ENCODE measurements at regions not wholly inside any gene's neighbourhood (a gene's known extent, or its start where the extent isn't known, plus 50 kb on each side); places are given as distances from the start of the nearest gene placed in this dataset.

- TF ChIP-seq CTCF (IDR thresholded peaks at IDR 0.05; ENCODE audit: insufficient read depth, low read length, poor library complexity, severe bottlenecking): no peak
- Histone ChIP-seq H3K27me3 (ENCODE audit: control insufficient read depth, insufficient read depth, low read length) (no peaks in the 10 kb centered on the region), H3K36me3 (ENCODE audit: control insufficient read depth, insufficient read depth, low read length) (no peaks in the 10 kb centered on the region), H3K4me3 (ENCODE audit: low read depth, low read length) (no peak overlapping the region)
- no peak for DNase-seq (ENCODE audit: low read depth)
Observed at GRCh38 chr14:51335531-51335930, 95.5 kb downstream of the TMX1 start.

- Histone ChIP-seq H3K4me3 (ENCODE audit: low read depth, low read length) (no peak overlapping the region), H3K27me3 (ENCODE audit: control insufficient read depth, insufficient read depth, low read length) (no peaks in the 10 kb centered on the region), H3K36me3 (ENCODE audit: control insufficient read depth, insufficient read depth, low read length) (no peaks in the 10 kb centered on the region)
- no peak for TF ChIP-seq CTCF (IDR thresholded peaks at IDR 0.05; ENCODE audit: insufficient read depth, low read length, poor library complexity, severe bottlenecking)
- no peak for DNase-seq (ENCODE audit: low read depth)
Observed at GRCh38 chr14:51335961-51336723, 96.1 kb downstream of the TMX1 start.

GRCh38 chr14:51336734-51337133 lies 96.7 kb downstream of the TMX1 start:
- no peak overlapping the region for H3K4me3 ChIP-seq (ENCODE audit: low read depth, low read length)
- H3K27me3 ChIP-seq (ENCODE audit: control insufficient read depth, insufficient read depth, low read length): no peaks in the 10 kb centered on the region
- no peaks in the 10 kb centered on the region for H3K36me3 ChIP-seq (ENCODE audit: control insufficient read depth, insufficient read depth, low read length)
- no peak for TF ChIP-seq CTCF (IDR thresholded peaks at IDR 0.05; ENCODE audit: insufficient read depth, low read length, poor library complexity, severe bottlenecking)
- DNase-seq (ENCODE audit: low read depth): no peak

GRCh38 chr14:51337520-51337919 lies 97.5 kb downstream of the TMX1 start:
- H3K4me3 ChIP-seq (ENCODE audit: low read depth, low read length): no peak overlapping the region
- no peak for TF ChIP-seq CTCF (IDR thresholded peaks at IDR 0.05; ENCODE audit: insufficient read depth, low read length, poor library complexity, severe bottlenecking)
- no peak for DNase-seq (ENCODE audit: low read depth)

GRCh38 chr14:51341338-51341737 lies 101.3 kb downstream of the TMX1 start:
- H3K36me3 ChIP-seq (ENCODE audit: control insufficient read depth, insufficient read depth, low read length): no peaks in the 10 kb centered on the region
- no peak overlapping the region for H3K4me3 ChIP-seq (ENCODE audit: low read depth, low read length)
- no peak for TF ChIP-seq CTCF (IDR thresholded peaks at IDR 0.05; ENCODE audit: insufficient read depth, low read length, poor library complexity, severe bottlenecking)
- DNase-seq (ENCODE audit: low read depth): no peak
- H3K27me3 ChIP-seq (ENCODE audit: control insufficient read depth, insufficient read depth, low read length): no peaks in the 10 kb centered on the region

More at GRCh38 chr14:51337520-51337919, 97.5 kb downstream of the TMX1 start:
- Histone ChIP-seq H3K27me3 (ENCODE audit: control insufficient read depth, insufficient read depth, low read length) (no peaks in the 10 kb centered on the region), H3K36me3 (ENCODE audit: control insufficient read depth, insufficient read depth, low read length) (no peaks in the 10 kb centered on the region)

GRCh38 chr14:51342226-51342625 lies 102.2 kb downstream of the TMX1 start:
- Histone ChIP-seq H3K27me3 (ENCODE audit: control insufficient read depth, insufficient read depth, low read length) (no peaks in the 10 kb centered on the region), H3K4me3 (ENCODE audit: low read depth, low read length) (no peak overlapping the region), H3K36me3 (ENCODE audit: control insufficient read depth, insufficient read depth, low read length) (no peaks in the 10 kb centered on the region)
- no peak for TF ChIP-seq CTCF (IDR thresholded peaks at IDR 0.05; ENCODE audit: insufficient read depth, low read length, poor library complexity, severe bottlenecking)
- no peak for DNase-seq (ENCODE audit: low read depth)

Measured in kidney epithelial cell (primary cell).